GM12892 (cell line): ENCODE measurements at regions not wholly inside any gene's neighbourhood (a gene's known extent, or its start where the extent isn't known, plus 50 kb on each side); places are given as distances from the start of the nearest gene placed in this dataset.

Experiments
- DNase-seq: peaks from one replicate; pipeline ENCODE4 v3.0.0; 2011; ENCODE audit not compliant: insufficient read length
- FAIRE-seq: peaks from 2 replicates; lab custom pipeline; 2011; peaks lifted over from hg19 to GRCh38; lab: Jason Lieb, UNC
- POLR2A ChIP-seq: IDR thresholded peaks from 2 replicates; pipeline ENCODE4 v1.6.1; 2011; ENCODE audit warnings: low read depth, low read length, control low read depth
- POLR2AphosphoS5 ChIP-seq: IDR thresholded peaks from 2 replicates; pipeline ENCODE4 v1.6.1; 2011; ENCODE audit warnings: low read depth, low read length, control low read depth
- TAF1 ChIP-seq: IDR thresholded peaks from 2 replicates; pipeline ENCODE4 v1.6.1; 2011; ENCODE audit warnings: low read depth, mild to moderate bottlenecking, control low read depth, low read length, borderline replicate concordance

DNA sequence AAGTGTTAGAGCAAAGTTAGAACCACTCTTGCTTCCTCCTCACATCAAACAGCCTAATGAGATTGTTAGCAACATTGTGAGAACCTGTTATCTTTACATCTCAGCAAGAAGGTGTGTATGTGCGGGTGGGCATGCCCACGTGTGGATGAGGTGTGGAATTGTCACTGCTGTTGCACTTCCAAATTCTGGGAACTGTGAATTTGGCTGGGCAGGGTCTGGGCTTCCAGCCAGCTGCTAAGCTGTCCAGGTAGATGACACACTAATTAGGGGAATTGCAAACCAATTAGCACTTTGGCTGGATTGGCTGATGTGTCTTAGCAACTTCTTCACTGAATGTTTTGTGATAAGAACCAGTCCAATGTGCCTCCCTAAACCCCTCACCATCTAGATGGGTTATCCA, 848.2 kb downstream of the DHX35 start:
- FAIRE-seq (no peak), DNase-seq (no peak)
- TF ChIP-seq POLR2A = no peak
- TF ChIP-seq POLR2AphosphoS5 = no peak
- TF ChIP-seq TAF1 = no peak

DNA sequence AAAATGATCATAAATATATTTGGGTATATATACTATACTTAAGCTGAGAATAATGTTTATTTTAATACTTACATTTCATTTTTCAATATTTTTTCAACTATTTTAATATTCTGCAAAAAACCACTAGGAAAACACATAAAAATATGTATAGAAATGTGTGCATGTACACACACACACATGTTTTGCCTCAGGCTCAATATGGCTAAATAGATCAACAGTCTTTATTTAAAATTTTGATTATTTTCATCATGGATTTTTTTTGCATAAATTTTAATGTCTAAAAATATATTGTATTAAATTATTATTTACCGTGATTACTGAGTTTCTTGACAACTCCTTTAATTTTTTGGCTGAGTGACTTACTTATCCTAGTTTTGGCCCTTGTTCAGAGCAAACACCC, 846.5 kb downstream of the DHX35 start:
- DNase-seq (no peak), FAIRE-seq (no peak)
- no peak for TF ChIP-seq POLR2A
- TF ChIP-seq POLR2AphosphoS5 = no peak
- TF ChIP-seq TAF1 = no peak

DNA sequence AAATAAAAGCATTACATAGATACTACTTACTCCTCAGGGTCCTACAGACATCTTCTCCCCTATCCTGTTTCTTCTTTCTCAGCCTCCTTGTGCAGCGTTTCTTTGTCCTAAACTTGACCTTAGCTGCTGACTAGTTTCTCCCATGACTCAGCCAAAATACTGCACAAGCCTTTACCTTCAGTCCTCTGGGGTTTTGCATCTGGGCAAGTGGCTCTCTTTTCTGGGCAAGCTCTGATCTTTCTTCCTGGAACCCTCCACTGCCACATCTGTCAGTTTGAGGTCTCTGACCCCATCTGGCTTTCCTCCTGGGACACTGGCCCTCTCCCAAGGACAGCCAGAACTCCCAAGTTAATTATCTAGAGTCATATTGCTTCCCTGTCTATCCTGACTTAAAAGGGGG, 838.4 kb downstream of the DHX35 start:
- no peak for TF ChIP-seq POLR2A
- TF ChIP-seq POLR2AphosphoS5 = no peak
- TF ChIP-seq TAF1 = no peak
- DNase-seq = no peak
- FAIRE-seq = no peak

GRCh38 chr20:39800111-39800510, 838.0 kb downstream of the DHX35 start:
- peak; percentile 46 for FAIRE-seq
- DNase-seq = peak; percentile 5
- no peak for TF ChIP-seq POLR2AphosphoS5
- no peak for TF ChIP-seq POLR2A
- TF ChIP-seq TAF1 = no peak

GRCh38 chr20:39799366-39799965, 837.3 kb downstream of the DHX35 start:
- FAIRE-seq (no peak), DNase-seq (no peak)
- TF ChIP-seq POLR2A = no peak
- no peak for TF ChIP-seq TAF1
- no peak for TF ChIP-seq POLR2AphosphoS5

- FAIRE-seq (no peak), DNase-seq (no peak)
- no peak for TF ChIP-seq POLR2AphosphoS5
- TF ChIP-seq TAF1 = no peak
- TF ChIP-seq POLR2A = no peak
Observed at GRCh38 chr20:39795401-39796272, 833.5 kb downstream of the DHX35 start.

GRCh38 chr20:39792334-39792733, 830.2 kb downstream of the DHX35 start:
- no peak for FAIRE-seq

GRCh38 chr20:39789411-39789810, 827.3 kb downstream of the DHX35 start:
- TF ChIP-seq POLR2A (no peak), POLR2AphosphoS5 (no peak), TAF1 (no peak)
- FAIRE-seq (no peak), DNase-seq (no peak)

More at GRCh38 chr20:39792334-39792733, 830.2 kb downstream of the DHX35 start:
- TF ChIP-seq POLR2A = no peak
- TF ChIP-seq TAF1 = no peak
- TF ChIP-seq POLR2AphosphoS5 = no peak
- DNase-seq = no peak

GRCh38 chr20:39785252-39785917, 823.2 kb downstream of the DHX35 start:
- TF ChIP-seq POLR2A (no peak), TAF1 (no peak), POLR2AphosphoS5 (no peak)
- FAIRE-seq (no peak), DNase-seq (no peak)

DNA sequence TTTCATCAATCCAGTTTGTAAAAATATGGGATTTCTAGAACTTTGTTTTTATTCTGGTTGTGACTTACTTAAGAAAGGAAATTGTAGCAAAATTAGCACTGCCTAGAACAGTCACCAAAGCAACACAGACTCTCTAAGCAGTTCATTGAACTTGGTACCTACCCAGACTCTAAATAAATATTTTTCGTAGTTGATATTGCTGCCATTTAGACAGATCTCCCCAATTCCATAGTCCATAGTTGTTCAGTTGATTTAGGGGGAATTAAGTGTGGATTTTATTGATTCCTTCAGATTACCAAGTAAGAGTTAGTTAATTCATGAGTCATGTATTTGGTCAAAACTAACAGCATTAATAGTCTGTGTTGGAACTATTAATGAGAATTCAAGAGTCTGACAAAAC, 822.5 kb downstream of the DHX35 start:
- no peak for TF ChIP-seq POLR2AphosphoS5
- no peak for TF ChIP-seq TAF1
- no peak for TF ChIP-seq POLR2A
- FAIRE-seq (no peak), DNase-seq (no peak)

DNA sequence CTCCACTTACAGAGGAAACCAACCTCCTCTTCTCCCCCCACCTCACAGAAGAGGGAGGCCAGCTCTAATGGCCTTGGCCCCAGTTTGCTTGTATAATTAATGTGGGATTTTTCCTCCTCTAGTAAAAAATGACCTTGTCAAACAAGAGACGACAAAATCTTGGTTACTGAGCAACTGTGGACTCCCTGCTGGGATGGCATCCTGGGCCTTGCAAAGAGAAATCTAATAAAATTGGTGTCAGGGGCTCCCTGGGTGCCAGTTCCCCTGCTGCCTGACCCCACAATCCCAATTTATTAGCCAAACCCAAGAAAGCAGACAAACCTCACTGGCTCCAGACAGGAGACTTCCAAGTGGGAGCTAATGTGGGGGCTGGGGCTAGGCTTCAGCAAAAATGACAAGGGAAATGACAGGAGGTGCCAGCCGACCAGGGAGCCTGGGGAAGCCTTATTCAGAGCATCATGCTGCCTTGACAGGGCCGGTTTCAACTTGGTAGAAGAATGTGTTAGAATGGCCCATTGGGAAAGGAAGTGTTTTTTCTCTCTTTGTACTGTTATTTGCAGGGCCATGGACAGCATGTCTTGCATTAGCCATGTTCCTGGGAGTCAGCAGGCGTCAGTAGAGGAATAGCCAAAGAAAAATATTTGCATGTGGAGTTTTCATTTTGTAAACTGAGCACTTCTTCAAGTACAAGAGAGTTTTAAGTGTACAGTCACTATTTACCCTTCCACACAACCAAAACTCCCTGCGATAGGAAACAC, 816.9 kb downstream of the DHX35 start:
- FAIRE-seq (no peak), DNase-seq (no peak)
- TF ChIP-seq TAF1 (no peak), POLR2AphosphoS5 (no peak), POLR2A (no peak)
